H1 (cell line): ENCODE measurements at regions not wholly inside any gene's neighbourhood (a gene's known extent, or its start where the extent isn't known, plus 50 kb on each side); places are given as distances from the start of the nearest gene placed in this dataset.

Experiments
- CEBPB ChIP-seq: IDR thresholded peaks from 2 replicates; pipeline ENCODE4 v1.6.1; 2012; ENCODE audit warnings: low read depth, low read length
- EP300 ChIP-seq, 2 experiments: IDR thresholded peaks; 1 replicate in 1 of 2; 2 replicates in 1 of 2; pipeline ENCODE4 v1.6.1; 2011 to 2012; ENCODE audit warnings: low read depth in 2 of 2, low read length in 2 of 2, mild to moderate bottlenecking in 2 of 2, borderline replicate concordance in 1 of 2, inconsistent platforms in 1 of 2, moderate library complexity in 1 of 2
- SP2 ChIP-seq: IDR thresholded peaks from 2 replicates; pipeline ENCODE4 v1.6.1; 2012; ENCODE audit warnings: mild to moderate bottlenecking, low read length, inconsistent platforms
- TAF7 ChIP-seq: optimal IDR thresholded peaks from 2 replicates; pipeline ENCODE3; 2011; ENCODE audit warnings: low read depth, mild to moderate bottlenecking, inconsistent platforms, low read length, moderate library complexity, borderline replicate concordance
- TEAD4 ChIP-seq: IDR thresholded peaks from 2 replicates; pipeline ENCODE4 v1.6.1; 2012; ENCODE audit warnings: low read depth, low read length, inconsistent platforms, mixed read lengths
- TF ChIP-seq, protein P1 (sequence below): IDR thresholded peaks from 2 replicates; pipeline ENCODE4 v1.6.1; 2012; ENCODE audit warnings: inconsistent platforms

DNA sequence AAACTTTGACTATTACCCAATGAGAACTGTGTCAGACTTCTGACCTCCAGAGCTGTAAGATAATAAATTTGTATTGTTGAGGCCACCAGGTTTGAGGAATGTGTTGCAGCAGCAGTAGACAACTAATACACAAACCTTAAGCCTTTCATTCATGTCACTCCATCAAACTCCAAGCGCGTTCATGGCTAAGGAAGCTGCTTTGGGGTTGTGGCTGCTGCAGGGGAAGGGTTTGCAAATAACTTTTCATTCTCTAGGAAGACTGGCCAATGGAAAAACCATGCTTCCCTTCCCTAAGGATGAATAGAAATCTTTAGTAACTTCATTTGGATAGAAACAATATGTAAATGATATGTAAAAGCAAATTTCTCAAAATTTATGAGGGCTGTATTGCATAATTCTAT is 170.4 kb downstream of the RHOU start (continued):
- TF ChIP-seq, protein P1, sequence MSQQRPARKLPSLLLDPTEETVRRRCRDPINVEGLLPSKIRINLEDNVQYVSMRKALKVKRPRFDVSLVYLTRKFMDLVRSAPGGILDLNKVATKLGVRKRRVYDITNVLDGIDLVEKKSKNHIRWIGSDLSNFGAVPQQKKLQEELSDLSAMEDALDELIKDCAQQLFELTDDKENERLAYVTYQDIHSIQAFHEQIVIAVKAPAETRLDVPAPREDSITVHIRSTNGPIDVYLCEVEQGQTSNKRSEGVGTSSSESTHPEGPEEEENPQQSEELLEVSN = no peak
- no peak for TF ChIP-seq TEAD4
- no peak for TF ChIP-seq CEBPB
- no peak for TF ChIP-seq EP300 (IDR thresholded peaks at IDR 0.05; ENCODE audit: borderline replicate concordance in 1 of 2, low read depth in 2 of 2, low read length in 2 of 2)
- no peak for TF ChIP-seq TAF7
- TF ChIP-seq SP2 = no peak
